ENCODE measurements at regions not wholly inside any gene's neighbourhood (a gene's known extent, or its start where the extent isn't known, plus 50 kb on each side); places are given as distances from the start of the nearest gene placed in this dataset.

DNA sequence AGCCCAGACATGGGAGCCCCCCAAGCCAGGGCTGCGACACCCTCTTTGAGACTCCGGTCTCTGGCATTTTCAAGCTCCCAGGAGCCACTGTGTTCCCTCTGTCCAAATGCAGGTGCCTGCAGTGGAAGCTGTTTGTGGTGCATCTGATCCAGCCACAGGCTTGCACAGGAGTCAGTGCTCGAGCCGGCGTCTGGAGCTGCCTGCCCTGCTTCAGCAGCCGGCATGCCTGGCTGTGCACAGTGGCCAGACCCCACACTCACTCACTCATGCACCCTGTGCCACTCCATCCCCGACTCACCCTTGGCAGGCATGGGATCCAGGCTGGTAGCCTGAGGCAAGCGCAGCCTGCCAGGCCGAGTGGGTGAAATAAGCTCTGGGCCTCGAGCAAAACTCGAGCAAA lies 555.0 kb upstream of the CCDC54 start:
- DNase-seq (ENCODE audit: low spot score in 2 of 2), result no peak
- no peak overlapping the region for H3K4me3 ChIP-seq (ENCODE audit: low read depth, poor library complexity, severe bottlenecking)
- intact Hi-C loops (cut with DNase I; ENCODE audit: low total_unique reads), result no loop called here
- 84 to 87% methylated on average over 11 of the region's 11 CpGs for WGBS, 2 donors
- TF ChIP-seq POLR2A (IDR thresholded peaks at IDR 0.05) (no peak), CTCF (IDR thresholded peaks at IDR 0.05) (no peak)

- intact Hi-C loops (cut with DNase I; ENCODE audit: low total_unique reads), result no loop called here
- TF ChIP-seq CTCF (IDR thresholded peaks at IDR 0.05), result no peak
- no peak for TF ChIP-seq POLR2A (IDR thresholded peaks at IDR 0.05)
- H3K4me3 ChIP-seq (ENCODE audit: low read depth, poor library complexity, severe bottlenecking), result no peak overlapping the region
- 89% methylated on average over 3 of the region's 3 CpGs for WGBS, 2 donors
- DNase-seq (ENCODE audit: low spot score in 2 of 2), result no peak
These were observed 553.5 kb upstream of the CCDC54 start for GRCh38 chr3:106823701-106824100.

GRCh38 chr3:106824856-106825255 lies 552.4 kb upstream of the CCDC54 start:
- no peak overlapping the region for H3K4me3 ChIP-seq (ENCODE audit: low read depth, poor library complexity, severe bottlenecking)
- intact Hi-C loops (cut with DNase I; ENCODE audit: low total_unique reads), result no loop called here
- WGBS, 2 donors, result 83 to 92% methylated on average over 1 of the region's 1 CpG
- TF ChIP-seq POLR2A (IDR thresholded peaks at IDR 0.05), result no peak
- DNase-seq (ENCODE audit: low spot score in 2 of 2), result no peak

DNA sequence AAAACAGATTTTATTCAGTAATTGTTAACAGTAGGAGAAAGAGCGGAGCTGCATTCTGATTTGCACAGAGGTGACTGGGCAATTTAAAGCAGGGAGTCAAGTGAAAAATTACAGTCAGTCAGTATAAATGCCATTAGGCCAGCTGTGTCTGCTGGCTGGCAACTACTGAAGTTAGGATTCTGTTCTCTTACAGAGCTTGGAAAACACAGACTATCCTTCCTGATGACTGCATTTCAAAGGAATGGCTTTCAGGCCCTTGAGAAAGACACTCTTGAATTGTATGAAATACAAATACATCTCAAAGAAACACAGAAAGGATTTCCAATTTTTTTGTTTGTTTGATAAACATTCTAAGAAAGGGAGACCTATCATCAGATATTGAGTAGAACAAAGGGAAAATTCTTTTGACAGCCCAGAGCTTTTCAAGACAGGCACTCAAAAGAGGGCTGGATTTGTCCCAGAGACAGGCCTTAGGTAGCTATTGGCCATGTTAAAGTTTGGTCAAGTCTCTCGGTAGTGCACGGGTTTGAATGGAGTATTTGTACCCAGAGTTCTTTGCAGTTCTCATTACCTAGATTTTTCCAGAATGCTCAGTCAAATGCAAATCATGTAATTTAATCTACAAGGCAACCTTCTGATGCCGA lies 551.2 kb upstream of the CCDC54 start:
- no peak for TF ChIP-seq POLR2A (IDR thresholded peaks at IDR 0.05)
- no peak for TF ChIP-seq CTCF (IDR thresholded peaks at IDR 0.05)
- no peak for DNase-seq (ENCODE audit: low spot score in 2 of 2)
- 72 to 78% methylated on average over 4 of the region's 4 CpGs for WGBS, 2 donors
- H3K4me3 ChIP-seq (ENCODE audit: low read depth, poor library complexity, severe bottlenecking), result no peak overlapping the region
- intact Hi-C loops (cut with DNase I; ENCODE audit: low total_unique reads), result no loop called here

- WGBS, 2 donors, result 68 to 70% methylated on average over 4 of the region's 4 CpGs
- TF ChIP-seq POLR2A (IDR thresholded peaks at IDR 0.05), result no peak
- TF ChIP-seq CTCF (IDR thresholded peaks at IDR 0.05), result no peak
- intact Hi-C loops (cut with DNase I; ENCODE audit: low total_unique reads), result no loop called here
- H3K4me3 ChIP-seq (ENCODE audit: low read depth, poor library complexity, severe bottlenecking), result no peak overlapping the region
- DNase-seq (ENCODE audit: low spot score in 2 of 2), result no peak
These were observed 550.4 kb upstream of the CCDC54 start for GRCh38 chr3:106826791-106827311.

DNA sequence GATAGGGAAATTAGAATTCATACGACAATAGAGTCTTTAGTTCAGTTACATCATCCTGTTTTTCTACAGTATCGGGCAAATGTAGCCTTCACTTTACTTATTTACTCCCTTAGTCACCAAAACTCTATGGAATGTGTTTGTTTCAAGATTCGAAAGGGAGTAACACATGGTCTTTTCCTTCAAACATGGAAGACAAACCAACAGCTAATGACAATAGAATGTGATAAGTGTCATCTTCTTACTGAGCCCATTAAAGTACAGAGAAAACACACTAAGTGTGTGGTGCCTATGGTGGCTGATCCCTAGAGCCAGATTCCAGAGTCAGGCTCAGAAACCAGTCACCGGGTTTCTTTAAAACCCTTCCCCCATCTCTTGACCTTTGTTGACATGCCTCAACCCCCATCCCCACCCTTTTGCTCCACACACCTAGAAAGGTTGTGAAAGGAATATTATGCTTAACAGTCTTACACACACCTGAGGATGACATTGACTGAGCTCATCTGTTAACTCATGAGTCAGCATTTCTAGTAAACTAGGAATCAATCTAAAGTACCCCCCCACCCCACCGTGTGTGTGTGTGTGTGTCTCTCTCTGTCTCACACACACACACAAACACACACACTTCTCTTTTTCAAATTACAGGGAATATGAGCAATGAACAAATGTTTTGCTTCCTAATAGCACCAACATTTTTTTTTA lies 549.6 kb upstream of the CCDC54 start:
- intact Hi-C loops (cut with DNase I; ENCODE audit: low total_unique reads), result no loop called here
- 79 to 80% methylated on average over 5 of the region's 5 CpGs for WGBS, 2 donors
- DNase-seq (ENCODE audit: low spot score in 2 of 2), result no peak
- H3K4me3 ChIP-seq (ENCODE audit: low read depth, poor library complexity, severe bottlenecking), result no peak overlapping the region
- TF ChIP-seq POLR2A (IDR thresholded peaks at IDR 0.05) (no peak), CTCF (IDR thresholded peaks at IDR 0.05) (no peak)
